A549 (cell line): ENCODE measurements at regions not wholly inside any gene's neighbourhood (a gene's known extent, or its start where the extent isn't known, plus 50 kb on each side); places are given as distances from the start of the nearest gene placed in this dataset.

Experiments used
- ATAC-seq, 2 experiments: fragments of 200-7000 bp in 1 of 2; fragments of >200 bp in 1 of 2; cut with Nextera tagmentation in 1 of 2; cut with Tn5 transposase in 1 of 2; 3 replicates each; pipeline versions ENCODE4 v1.8.0 to v1.9.1; 2018 to 2020; ENCODE audit warnings: mild to moderate bottlenecking in 1 of 2, moderate library complexity in 1 of 2
- CTCF ChIA-PET: fragments of 300-600 bp; sonication (Branson Sonifier 250); formaldehyde crosslinking; extraction: SDS; loops from one replicate; lab custom pipeline; 2021; ENCODE audit warnings: antibody characterized with exemption, inconsistent platforms; lab: Yijun Ruan, JAX
- POLR2A ChIA-PET: fragments of 350-600 bp; formaldehyde crosslinking; extraction: SDS; loops from one replicate; lab custom pipeline; 2021; ENCODE audit warnings: antibody characterized with exemption, inconsistent platforms; lab: Yijun Ruan, JAX
- DNase-seq, 2 experiments: peaks; one replicate each; pipeline versions ENCODE4 v3.0.0 to v3.0.0-alpha.2; 2011 to 2016; ENCODE audit warnings: low read depth in 1 of 2, low spot score in 1 of 2
- FAIRE-seq: peaks from 2 replicates; lab custom pipeline; 2011; peaks lifted over from hg19 to GRCh38; lab: Jason Lieb, UNC
- H3K27ac ChIP-seq, 2 experiments: fragments of >200 bp; sonication (Bioruptor Twin); formaldehyde crosslinking; 3 replicates each; pipeline ENCODE4 v1.5.1; 2016 to 2017
- H3K4me1 ChIP-seq: fragments of >200 bp; sonication (Bioruptor Twin); formaldehyde crosslinking; 3 replicates; pipeline ENCODE4 v1.6.1; 2016
- H3K4me2 ChIP-seq: fragments of >200 bp; sonication (Bioruptor Twin); formaldehyde crosslinking; 3 replicates; pipeline ENCODE4 v1.6.1; 2016
- H3K4me3 ChIP-seq: fragments of >200 bp; sonication (Bioruptor Twin); formaldehyde crosslinking; 3 replicates; pipeline ENCODE4 v1.5.1; 2016
- H3K9me3 ChIP-seq: fragments of >200 bp; sonication (Bioruptor Twin); formaldehyde crosslinking; 3 replicates; pipeline ENCODE4 v1.6.1; 2016
- CEBPB ChIP-seq, 2 experiments: fragments of >200 bp in 1 of 2; sonication (Bioruptor Twin) in 1 of 2; formaldehyde crosslinking in 1 of 2; IDR thresholded peaks; 2 replicates each; pipeline ENCODE4 v1.6.1; 2012 to 2016
- EP300 ChIP-seq, 2 experiments: fragments of >200 bp; sonication (Bioruptor Twin); formaldehyde crosslinking; IDR thresholded peaks; 2 replicates in 1 of 2; 3 replicates in 1 of 2; pipeline ENCODE4 v1.6.1; 2016 to 2017
- ESRRA ChIP-seq: fragments of 150-350 bp; IDR thresholded peaks from 2 replicates; pipeline ENCODE4 v1.6.1; 2014; ENCODE audit warnings: mild to moderate bottlenecking, low read length, borderline replicate concordance
- GATA3 ChIP-seq: IDR thresholded peaks from 2 replicates; pipeline ENCODE4 v1.6.1; 2012; ENCODE audit warnings: borderline replicate concordance
- HDAC2 ChIP-seq: fragments of 200-600 bp; sonication (generic); IDR thresholded peaks from 2 replicates; pipeline ENCODE4 v1.6.1; 2016
- JUN ChIP-seq, 2 experiments: fragments of >200 bp; sonication (Bioruptor Twin); formaldehyde crosslinking; IDR thresholded peaks; 2 replicates in 1 of 2; 3 replicates in 1 of 2; pipeline ENCODE4 v1.6.1; 2016 to 2017
- KDM5A ChIP-seq: fragments of 200-600 bp; sonication (generic); IDR thresholded peaks from 2 replicates; pipeline ENCODE4 v1.6.1; 2016; ENCODE audit warnings: antibody characterized with exemption, mild to moderate bottlenecking
- MAZ ChIP-seq: fragments of 150-350 bp; IDR thresholded peaks from 2 replicates; pipeline ENCODE4 v1.6.1; 2014; ENCODE audit warnings: antibody characterized with exemption, low read depth, low read length, borderline replicate concordance
- MYC ChIP-seq: IDR thresholded peaks from 2 replicates; pipeline ENCODE4 v1.6.1; 2012; ENCODE audit warnings: mild to moderate bottlenecking, inconsistent platforms, low read length, improper control_type of control experiment, borderline replicate concordance
- NPAS2 ChIP-seq: fragments of 250-450 bp; sonication (Bioruptor Pico); IDR thresholded peaks from 2 replicates; pipeline ENCODE4 v1.8.0; 2022; ENCODE audit warnings: mild to moderate bottlenecking, moderate library complexity, borderline replicate concordance
- PHF8 ChIP-seq: fragments of 200-600 bp; sonication (generic); IDR thresholded peaks from 2 replicates; pipeline ENCODE4 v1.6.1; 2016; ENCODE audit warnings: low read depth, mild to moderate bottlenecking, antibody characterized with exemption, moderate library complexity, borderline replicate concordance
- POLR2AphosphoS2 ChIP-seq: conservative IDR thresholded peaks from 2 replicates; pipeline ENCODE4 v1.6.1; 2012; ENCODE audit warnings: low read length, improper control_type of control experiment, inconsistent platforms
- RAD21 ChIP-seq, 2 experiments: fragments of >200 bp in 1 of 2; sonication (Bioruptor Twin) in 1 of 2; formaldehyde crosslinking in 1 of 2; IDR thresholded peaks in 1 of 2; conservative IDR thresholded peaks in 1 of 2; 2 replicates in 1 of 2; 3 replicates in 1 of 2; pipeline ENCODE4 v1.6.1; 2012 to 2018; ENCODE audit warnings: inconsistent platforms in 1 of 2
- RARB ChIP-seq: fragments of 250-450 bp; sonication (Bioruptor Pico); IDR thresholded peaks from 2 replicates; pipeline ENCODE4 v1.8.0; 2021; ENCODE audit warnings: mild to moderate bottlenecking, moderate library complexity
- RCOR1 ChIP-seq: fragments of 150-350 bp; IDR thresholded peaks from 2 replicates; pipeline ENCODE4 v1.6.1; 2014; ENCODE audit warnings: antibody characterized with exemption, low read length, low read depth
- TFCP2L1 ChIP-seq: fragments of 250-450 bp; sonication (Bioruptor Pico); IDR thresholded peaks from 2 replicates; pipeline ENCODE4 v1.5.0; 2021; ENCODE audit warnings: mild to moderate bottlenecking
- ZC3H11A ChIP-seq: fragments of 450-650 bp; IDR thresholded peaks from 2 replicates; pipeline ENCODE4 v1.6.1; 2014; ENCODE audit warnings: antibody characterized with exemption, mild to moderate bottlenecking
- ZNF302 ChIP-seq: fragments of 250-450 bp; sonication (Bioruptor Pico); IDR thresholded peaks from 2 replicates; pipeline ENCODE4 v1.9.0; 2021; ENCODE audit warnings: inconsistent platforms, mild to moderate bottlenecking, moderate library complexity
- WGBS: methylation state at CpG from one replicate; pipeline ENCODE4 v1.1.6; 2017; ENCODE audit errors: missing lambda C conversion rate; 5-methylcytosine and 5-hydroxymethylcytosine counted together
- TF ChIP-seq, protein P1 (sequence below): IDR thresholded peaks from 2 replicates; pipeline ENCODE4 v1.6.1; 2012
- TF ChIP-seq, protein P2 (sequence below): fragments of >200 bp; sonication (Bioruptor Twin); formaldehyde crosslinking; IDR thresholded peaks from 3 replicates; pipeline ENCODE4 v1.5.1; 2016
- TF ChIP-seq, protein P3 (sequence below): IDR thresholded peaks from 2 replicates; pipeline ENCODE4 v1.6.1; 2012
- TF ChIP-seq, protein P4 (sequence below): fragments of 450-650 bp; IDR thresholded peaks from 2 replicates; pipeline ENCODE4 v1.6.1; 2014; ENCODE audit warnings: antibody characterized with exemption

DNA sequence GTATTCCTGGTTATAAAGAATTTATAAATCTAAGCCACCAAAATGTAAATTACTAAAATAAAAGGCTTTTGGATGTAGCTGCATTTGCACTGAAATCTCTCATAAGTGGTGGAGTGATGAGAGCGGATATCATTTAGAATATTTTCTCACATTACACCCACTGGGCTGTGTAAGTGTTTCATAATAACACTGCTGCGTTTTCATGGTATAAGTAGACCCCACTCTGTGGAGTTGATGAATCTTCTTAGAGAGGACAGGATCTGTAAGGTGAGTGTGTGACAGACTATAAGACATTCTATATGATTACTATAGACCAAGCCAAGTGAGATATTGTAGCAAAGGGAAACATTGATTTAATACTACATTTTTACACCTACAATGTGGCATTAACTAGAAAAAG is 1024.1 kb upstream of the LRRN3 start:
- H3K27ac ChIP-seq, result no peak overlapping the region
- H3K4me2 ChIP-seq, result no peak overlapping the region
- POLR2A ChIA-PET, result no interaction called here
- ATAC-seq (no peak), DNase-seq (no peak), FAIRE-seq (no peak)
- CTCF ChIA-PET, result interaction anchor here (0.6 kb wide), 1 partner anchor 42 kb away, joined by 3 read pairs; no protein-coding TSS in a partner anchor
- TF ChIP-seq, protein P1, sequence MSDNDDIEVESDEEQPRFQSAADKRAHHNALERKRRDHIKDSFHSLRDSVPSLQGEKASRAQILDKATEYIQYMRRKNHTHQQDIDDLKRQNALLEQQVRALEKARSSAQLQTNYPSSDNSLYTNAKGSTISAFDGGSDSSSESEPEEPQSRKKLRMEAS, result no peak
- no peak for TF ChIP-seq RARB (CRISPR knock-in tag)
- TF ChIP-seq, protein P2, sequence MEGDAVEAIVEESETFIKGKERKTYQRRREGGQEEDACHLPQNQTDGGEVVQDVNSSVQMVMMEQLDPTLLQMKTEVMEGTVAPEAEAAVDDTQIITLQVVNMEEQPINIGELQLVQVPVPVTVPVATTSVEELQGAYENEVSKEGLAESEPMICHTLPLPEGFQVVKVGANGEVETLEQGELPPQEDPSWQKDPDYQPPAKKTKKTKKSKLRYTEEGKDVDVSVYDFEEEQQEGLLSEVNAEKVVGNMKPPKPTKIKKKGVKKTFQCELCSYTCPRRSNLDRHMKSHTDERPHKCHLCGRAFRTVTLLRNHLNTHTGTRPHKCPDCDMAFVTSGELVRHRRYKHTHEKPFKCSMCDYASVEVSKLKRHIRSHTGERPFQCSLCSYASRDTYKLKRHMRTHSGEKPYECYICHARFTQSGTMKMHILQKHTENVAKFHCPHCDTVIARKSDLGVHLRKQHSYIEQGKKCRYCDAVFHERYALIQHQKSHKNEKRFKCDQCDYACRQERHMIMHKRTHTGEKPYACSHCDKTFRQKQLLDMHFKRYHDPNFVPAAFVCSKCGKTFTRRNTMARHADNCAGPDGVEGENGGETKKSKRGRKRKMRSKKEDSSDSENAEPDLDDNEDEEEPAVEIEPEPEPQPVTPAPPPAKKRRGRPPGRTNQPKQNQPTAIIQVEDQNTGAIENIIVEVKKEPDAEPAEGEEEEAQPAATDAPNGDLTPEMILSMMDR, result no peak
- no peak for TF ChIP-seq MAZ
- no peak for TF ChIP-seq EP300 (IDR thresholded peaks at IDR 0.05)
- TF ChIP-seq, protein P3, sequence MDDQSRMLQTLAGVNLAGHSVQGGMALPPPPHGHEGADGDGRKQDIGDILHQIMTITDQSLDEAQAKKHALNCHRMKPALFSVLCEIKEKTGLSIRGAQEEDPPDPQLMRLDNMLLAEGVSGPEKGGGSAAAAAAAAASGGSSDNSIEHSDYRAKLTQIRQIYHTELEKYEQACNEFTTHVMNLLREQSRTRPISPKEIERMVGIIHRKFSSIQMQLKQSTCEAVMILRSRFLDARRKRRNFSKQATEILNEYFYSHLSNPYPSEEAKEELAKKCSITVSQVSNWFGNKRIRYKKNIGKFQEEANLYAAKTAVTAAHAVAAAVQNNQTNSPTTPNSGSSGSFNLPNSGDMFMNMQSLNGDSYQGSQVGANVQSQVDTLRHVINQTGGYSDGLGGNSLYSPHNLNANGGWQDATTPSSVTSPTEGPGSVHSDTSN, result no peak
- no peak for TF ChIP-seq JUN (IDR thresholded peaks at IDR 0.05)
- no peak for TF ChIP-seq RCOR1
- no peak for TF ChIP-seq NPAS2 (CRISPR knock-in tag)
- no peak for TF ChIP-seq CEBPB (IDR thresholded peaks at IDR 0.05)
- TF ChIP-seq KDM5A, result no peak
- TF ChIP-seq ESRRA, result no peak
- TF ChIP-seq, protein P4, sequence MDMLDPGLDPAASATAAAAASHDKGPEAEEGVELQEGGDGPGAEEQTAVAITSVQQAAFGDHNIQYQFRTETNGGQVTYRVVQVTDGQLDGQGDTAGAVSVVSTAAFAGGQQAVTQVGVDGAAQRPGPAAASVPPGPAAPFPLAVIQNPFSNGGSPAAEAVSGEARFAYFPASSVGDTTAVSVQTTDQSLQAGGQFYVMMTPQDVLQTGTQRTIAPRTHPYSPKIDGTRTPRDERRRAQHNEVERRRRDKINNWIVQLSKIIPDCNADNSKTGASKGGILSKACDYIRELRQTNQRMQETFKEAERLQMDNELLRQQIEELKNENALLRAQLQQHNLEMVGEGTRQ, result no peak
- no peak for TF ChIP-seq HDAC2
- TF ChIP-seq MYC, result no peak
- no peak for TF ChIP-seq RAD21 (conservative IDR thresholded peaks at IDR 0.05 in 1 of 2, IDR thresholded peaks at IDR 0.05 in 1 of 2)
- no peak for TF ChIP-seq TFCP2L1
- TF ChIP-seq GATA3, result no peak
- H3K4me3 ChIP-seq, result no peak overlapping the region
- H3K4me1 ChIP-seq, result no peaks in the 10 kb centered on the region
- WGBS, result 27% methylated on average over 2 of the region's 2 CpGs
- no peaks in the 10 kb centered on the region for H3K9me3 ChIP-seq

DNA sequence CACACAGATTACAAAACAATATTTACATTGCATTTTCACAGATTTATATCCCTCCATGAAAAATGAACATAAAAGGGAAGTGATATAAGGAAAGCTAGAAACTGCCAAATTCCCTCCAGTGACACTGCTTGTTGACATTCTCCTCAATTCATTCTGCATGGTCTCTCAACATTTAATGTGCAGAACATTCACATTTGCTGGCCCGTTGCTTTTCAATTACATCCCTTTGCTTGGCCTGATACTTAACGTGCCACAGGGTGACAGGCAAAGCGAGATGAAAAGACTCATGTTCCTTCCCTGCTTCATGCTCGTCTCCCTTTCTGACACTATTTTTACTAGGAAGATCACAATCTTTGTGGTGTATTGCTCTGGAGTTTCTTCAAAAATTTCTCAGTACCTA is 1019.7 kb upstream of the LRRN3 start:
- POLR2A ChIA-PET, result no interaction called here
- H3K4me3 ChIP-seq, result no peak overlapping the region
- no peak for DNase-seq
- no peak for FAIRE-seq
- CTCF ChIA-PET, result no interaction called here
- 16% methylated on average over 4 of the region's 4 CpGs for WGBS
- no peaks in the 10 kb centered on the region for H3K4me1 ChIP-seq
- no peak for ATAC-seq
- H3K27ac ChIP-seq, result no peak overlapping the region
- no peaks in the 10 kb centered on the region for H3K9me3 ChIP-seq
- no peak for TF ChIP-seq ESRRA
- no peak for TF ChIP-seq GATA3
- TF ChIP-seq PHF8, result no peak
- no peak overlapping the region for H3K4me2 ChIP-seq

DNA sequence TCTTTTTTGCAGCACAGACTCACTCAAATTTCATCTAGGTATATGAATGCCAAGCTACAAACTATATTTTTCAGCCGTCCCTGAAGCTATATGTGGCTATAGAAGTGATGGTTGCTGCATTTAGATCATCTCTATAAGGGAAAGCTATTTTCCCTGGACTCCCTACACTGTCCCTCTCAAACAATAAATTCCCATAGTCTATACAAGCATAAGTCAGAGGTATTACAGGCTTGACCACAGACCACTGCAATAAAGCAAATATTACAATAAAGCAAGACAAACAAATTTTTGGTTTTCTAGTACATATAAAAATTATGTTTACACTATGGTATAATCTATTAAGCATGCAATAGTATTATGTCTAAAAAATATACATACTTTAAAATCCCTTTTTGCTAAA is 1015.5 kb upstream of the LRRN3 start:
- DNase-seq (no peak), FAIRE-seq (no peak), ATAC-seq (no peak)
- no peak overlapping the region for H3K27ac ChIP-seq
- H3K9me3 ChIP-seq, result no peaks in the 10 kb centered on the region
- no peak overlapping the region for H3K4me2 ChIP-seq
- H3K4me3 ChIP-seq, result no peak overlapping the region
- ChIA-PET CTCF (no interaction called here), POLR2A (no interaction called here)
- 10% methylated on average over 1 of the region's 1 CpG for WGBS
- no peaks in the 10 kb centered on the region for H3K4me1 ChIP-seq
- no peak for TF ChIP-seq ZNF302 (CRISPR knock-in tag)
- TF ChIP-seq ZC3H11A, result no peak
- TF ChIP-seq POLR2AphosphoS2, result no peak
